Cardiac fibroblast (primary cell): ENCODE measurements at regions not wholly inside any gene's neighbourhood (a gene's known extent, or its start where the extent isn't known, plus 50 kb on each side); places are given as distances from the start of the nearest gene placed in this dataset.

Source experiments
- DNase-seq, 2 donors: peaks; one replicate each; pipeline versions ENCODE4 v3.0.0 to v3.0.0-alpha.2; 2010; ENCODE audit warnings: low read depth in 2 of 2
- H3K4me3 ChIP-seq, 2 donors: replicated peaks in 1 of 2; 1 replicate in 1 of 2; 2 replicates in 1 of 2; pipeline ENCODE4 v1.5.1; 2011; ENCODE audit warnings: low read depth in 2 of 2, low read length in 2 of 2, mild to moderate bottlenecking in 2 of 2, moderate library complexity in 1 of 2
- CTCF ChIP-seq: IDR thresholded peaks from one replicate; pipeline ENCODE4 v1.5.1; 2011; ENCODE audit warnings: low read depth, mild to moderate bottlenecking, low read length, inconsistent platforms

- DNase-seq: peak in 1 of 2 donors; percentile 14
- no peak for TF ChIP-seq CTCF
Observed at GRCh38 chr9:78791779-78792178, 494.9 kb downstream of the PSAT1 start.

GRCh38 chr9:78792745-78793144 is 495.8 kb downstream of the PSAT1 start:
- TF ChIP-seq CTCF: no peak
- no peak overlapping the region for H3K4me3 ChIP-seq
- no peak for DNase-seq

More at GRCh38 chr9:78791779-78792178, 494.9 kb downstream of the PSAT1 start:
- no peak overlapping the region for H3K4me3 ChIP-seq

- no peak for TF ChIP-seq CTCF
- DNase-seq: no peak
- H3K4me3 ChIP-seq: no peak overlapping the region
Observed at GRCh38 chr9:78805771-78806170, 508.8 kb downstream of the PSAT1 start.

GRCh38 chr9:78806492-78807160 is 509.7 kb downstream of the PSAT1 start:
- H3K4me3 ChIP-seq: no peak overlapping the region
- peak in 1 of 2 donors; percentile 29 for DNase-seq

GRCh38 chr9:78807286-78807685 is 510.4 kb downstream of the PSAT1 start:
- no peak overlapping the region for H3K4me3 ChIP-seq
- TF ChIP-seq CTCF: no peak
- DNase-seq: peak in 1 of 2 donors; percentile 27

More at GRCh38 chr9:78806492-78807160, 509.7 kb downstream of the PSAT1 start:
- no peak for TF ChIP-seq CTCF

GRCh38 chr9:78808048-78808447 is 511.1 kb downstream of the PSAT1 start:
- H3K4me3 ChIP-seq: no peak overlapping the region
- DNase-seq: no peak
- no peak for TF ChIP-seq CTCF

- no peak overlapping the region for H3K4me3 ChIP-seq
- TF ChIP-seq CTCF: no peak
- peak in 1 of 2 donors; percentile 35 for DNase-seq
Observed at GRCh38 chr9:78811622-78812276, 514.8 kb downstream of the PSAT1 start.
